IMR-90 (cell line): ENCODE measurements at regions not wholly inside any gene's neighbourhood (a gene's known extent, or its start where the extent isn't known, plus 50 kb on each side); places are given as distances from the start of the nearest gene placed in this dataset.
A peak's percentile ranks its signal among the peaks of the same experiment; 100 is the strongest.

Experiments used
- ATAC-seq: fragments of 200-7000 bp; cut with Tn5 transposase; 2 replicates; pipeline ENCODE4 v1.9.1; 2020; ENCODE audit warnings: low read depth, mild to moderate bottlenecking, moderate library complexity
- BruUV-seq: library from RNA; stranded (reverse); fragments of 400-500 nt; replicated peaks from 2 replicates; lab custom pipeline; 2021; lab: Mats Ljungman, UMichigan
- CTCF ChIA-PET: fragments of 300-600 bp; formaldehyde crosslinking; extraction: SDS; loops from one replicate; lab custom pipeline; 2021; ENCODE audit warnings: antibody characterized with exemption; lab: Yijun Ruan, JAX
- POLR2A ChIA-PET: fragments of 300-600 bp; sonication (Branson Sonifier 250); formaldehyde crosslinking; loops from one replicate; lab custom pipeline; 2022; ENCODE audit warnings: antibody characterized with exemption; ENCODE audit not compliant: unreplicated experiment; lab: Charles Lee
- DNase-seq: peaks from one replicate; pipeline ENCODE4 v3.0.0; 2013
- H2AFZ ChIP-seq: replicated peaks from 2 replicates; pipeline ENCODE3; 2013; ENCODE audit warnings: low read length, mild to moderate bottlenecking; ENCODE audit not compliant: poor library complexity
- H2AK5ac ChIP-seq: 2 replicates; pipeline ENCODE4 v1.6.1; 2013; ENCODE audit warnings: low read depth, low read length, inconsistent platforms
- H2AK9ac ChIP-seq: replicated peaks from 2 replicates; pipeline ENCODE3; 2013; ENCODE audit warnings: mild to moderate bottlenecking, low read depth, low read length, moderate library complexity; ENCODE audit not compliant: poor library complexity
- H2BK120ac ChIP-seq: 2 replicates; pipeline ENCODE4 v1.6.1; 2013; ENCODE audit warnings: low read depth, low read length, inconsistent platforms
- H2BK15ac ChIP-seq: 3 replicates; pipeline ENCODE4 v1.6.1; 2013; ENCODE audit warnings: low read depth, low read length, inconsistent platforms
- H2BK20ac ChIP-seq: 2 replicates; pipeline ENCODE4 v1.6.1; 2013; ENCODE audit warnings: low read depth, mild to moderate bottlenecking, inconsistent platforms, low read length, moderate library complexity
- H2BK5ac ChIP-seq: 2 replicates; pipeline ENCODE4 v1.6.1; 2013; ENCODE audit warnings: mild to moderate bottlenecking, low read depth, low read length, inconsistent platforms; ENCODE audit not compliant: poor library complexity, severe bottlenecking
- H3K14ac ChIP-seq: replicated peaks from 2 replicates; pipeline ENCODE4 v1.6.1; 2013; ENCODE audit warnings: low read depth, low read length, inconsistent platforms
- H3K18ac ChIP-seq: 2 replicates; pipeline ENCODE4 v1.6.1; 2013; ENCODE audit warnings: low read depth, low read length, control low read depth
- H3K23ac ChIP-seq: 2 replicates; pipeline ENCODE4 v1.6.1; 2013; ENCODE audit warnings: low read depth, low read length, inconsistent platforms
- H3K27ac ChIP-seq: 2 replicates; pipeline ENCODE4 v1.5.1; 2013; ENCODE audit warnings: mild to moderate bottlenecking, control low read depth, low read length; ENCODE audit not compliant: insufficient read depth
- H3K27me3 ChIP-seq: 2 replicates; pipeline ENCODE4 v1.6.1; 2013; ENCODE audit warnings: low read length; ENCODE audit not compliant: control insufficient read depth, insufficient read depth
- H3K36me3 ChIP-seq: 2 replicates; pipeline ENCODE4 v1.6.1; 2013; ENCODE audit warnings: low read length, mixed read lengths; ENCODE audit not compliant: control insufficient read depth, insufficient read depth
- H3K4ac ChIP-seq: 2 replicates; pipeline ENCODE4 v1.6.1; 2013; ENCODE audit warnings: low read depth, low read length, inconsistent platforms
- H3K4me1 ChIP-seq: 2 replicates; pipeline ENCODE4 v1.6.1; 2013; ENCODE audit warnings: low read length, mixed read lengths; ENCODE audit not compliant: control insufficient read depth, insufficient read depth
- H3K4me2 ChIP-seq: 2 replicates; pipeline ENCODE4 v1.6.1; 2013; ENCODE audit warnings: low read depth, mild to moderate bottlenecking, control low read depth, low read length, moderate library complexity
- H3K4me3 ChIP-seq: 2 replicates; pipeline ENCODE4 v1.5.1; 2013; ENCODE audit warnings: low read depth, mild to moderate bottlenecking, control low read depth, low read length, moderate library complexity; ENCODE audit not compliant: insufficient read depth
- H3K56ac ChIP-seq: 2 replicates; pipeline ENCODE4 v1.6.1; 2013; ENCODE audit warnings: low read length, inconsistent platforms; ENCODE audit not compliant: insufficient read depth; ENCODE audit errors: extremely low read depth
- H3K79me1 ChIP-seq, 2 experiments: 2 replicates each; pipeline ENCODE4 v1.6.1; 2013; ENCODE audit warnings: low read length in 2 of 2, inconsistent platforms in 1 of 2, low read depth in 1 of 2
- H3K9ac ChIP-seq: 2 replicates; pipeline ENCODE4 v1.6.1; 2013; ENCODE audit warnings: low read depth, low read length, control low read depth
- H3K9me1 ChIP-seq: 2 replicates; pipeline ENCODE4 v1.6.1; 2013; ENCODE audit warnings: low read length, inconsistent platforms; ENCODE audit not compliant: insufficient read depth
- H3K9me3 ChIP-seq: 2 replicates; pipeline ENCODE4 v1.6.1; 2013; ENCODE audit warnings: low read length; ENCODE audit not compliant: control insufficient read depth, insufficient read depth
- H4K20me1 ChIP-seq: 2 replicates; pipeline ENCODE4 v1.6.1; 2013; ENCODE audit warnings: low read length, inconsistent platforms; ENCODE audit not compliant: insufficient read depth
- H4K5ac ChIP-seq: 2 replicates; pipeline ENCODE4 v1.6.1; 2013; ENCODE audit warnings: mild to moderate bottlenecking, low read depth, low read length, control low read depth
- H4K8ac ChIP-seq, 2 experiments: 2 replicates each; pipeline ENCODE4 v1.6.1; 2013; ENCODE audit warnings: low read depth in 2 of 2, low read length in 2 of 2, control low read depth in 1 of 2, inconsistent platforms in 1 of 2
- H4K91ac ChIP-seq: 2 replicates; pipeline ENCODE4 v1.6.1; 2013; ENCODE audit warnings: low read depth, low read length, inconsistent platforms; ENCODE audit not compliant: insufficient read depth
- CEBPB ChIP-seq: IDR thresholded peaks from 2 replicates; pipeline ENCODE4 v1.6.1; 2012; ENCODE audit warnings: low read depth, low read length, improper control_type of control experiment
- CHD1 ChIP-seq: IDR thresholded peaks from 2 replicates; pipeline ENCODE4 v1.6.1; 2012; ENCODE audit warnings: low read depth, low read length, improper control_type of control experiment
- CTCF ChIP-seq: conservative IDR thresholded peaks from 2 replicates; pipeline ENCODE4 v1.5.1; 2012; ENCODE audit warnings: mild to moderate bottlenecking, low read depth, low read length, improper control_type of control experiment
- FOS ChIP-seq: fragments of 150-350 bp; IDR thresholded peaks from 2 replicates; pipeline ENCODE4 v1.6.1; 2016; ENCODE audit warnings: low read depth, low read length
- MAFK ChIP-seq: IDR thresholded peaks from 2 replicates; pipeline ENCODE4 v1.6.1; 2012; ENCODE audit warnings: low read depth, low read length, improper control_type of control experiment
- MAZ ChIP-seq: IDR thresholded peaks from 2 replicates; pipeline ENCODE4 v1.6.1; 2012; ENCODE audit warnings: low read depth, mild to moderate bottlenecking, low read length, improper control_type of control experiment, moderate library complexity, borderline replicate concordance
- MXI1 ChIP-seq: IDR thresholded peaks from 2 replicates; pipeline ENCODE4 v1.6.1; 2012; ENCODE audit warnings: low read depth, mild to moderate bottlenecking, low read length, moderate library complexity, borderline replicate concordance
- NFE2L2 ChIP-seq: fragments of 150-350 bp; IDR thresholded peaks from 2 replicates; pipeline ENCODE4 v1.6.1; 2016; ENCODE audit warnings: low read depth, mild to moderate bottlenecking, low read length
- POLR2A ChIP-seq: IDR thresholded peaks from 2 replicates; pipeline ENCODE4 v1.6.1; 2012; ENCODE audit warnings: mild to moderate bottlenecking, low read depth, low read length
- RAD21 ChIP-seq: IDR thresholded peaks from 2 replicates; pipeline ENCODE4 v1.6.1; 2012; ENCODE audit warnings: low read length, improper control_type of control experiment
- RCOR1 ChIP-seq: IDR thresholded peaks from 2 replicates; pipeline ENCODE4 v1.6.1; 2012; ENCODE audit warnings: mild to moderate bottlenecking, low read length, improper control_type of control experiment; ENCODE audit not compliant: insufficient replicate concordance
- SMC3 ChIP-seq: fragments of 150-350 bp; IDR thresholded peaks from 2 replicates; pipeline ENCODE4 v1.6.1; 2016; ENCODE audit warnings: low read depth, mild to moderate bottlenecking, antibody characterized with exemption, low read length, moderate library complexity
- USF2 ChIP-seq: fragments of 150-350 bp; IDR thresholded peaks from 2 replicates; pipeline ENCODE4 v1.6.1; 2017; ENCODE audit warnings: mild to moderate bottlenecking, antibody characterized with exemption, low read length, low read depth
- WGBS, 2 experiments: methylation state at CpG; one replicate each; pipeline versions ENCODE4 v1.1.5 to v1.1.7; 2013; ENCODE audit warnings: missing lambda C conversion rate in 2 of 2; ENCODE audit not compliant: insufficient read length in 1 of 2; ENCODE audit errors: extremely low coverage in 2 of 2; 5-methylcytosine and 5-hydroxymethylcytosine counted together
- dilution Hi-C: fragments of 300-500 bp; cut with HindIII; formaldehyde crosslinking; loops from one replicate; pipeline ENCODE4 v1.14.3; 2018; ENCODE audit warnings: low sequenced_read_pairs; ENCODE audit not compliant: unreplicated experiment
- in situ Hi-C: fragments of 300-500 bp; cut with MboI; formaldehyde crosslinking; loops from 3 replicates; pipeline ENCODE4 v1.14.3; 2019; ENCODE audit warnings: low sequenced_read_pairs, inconsistent platforms, mixed read lengths
- intact Hi-C: fragments of 100-400 bp; cut with micrococcal nuclease; formaldehyde crosslinking; loops from 2 replicates; pipeline ENCODE4 v1.10.0; 2022

GRCh38 chr2:40558761-40559160 is 106.9 kb upstream of the SLC8A1 start:
- Histone ChIP-seq H3K9me1 (peaks cover 3% of the 10 kb centered on the region; the same call in 1 of the 2 replicates), H3K56ac (no peak overlapping the region), H3K4me3 (no peak overlapping the region), H2AK9ac (no peak overlapping the region), H2AFZ (peak overlapping the region; percentile 63), H3K27me3 (no peaks in the 10 kb centered on the region), H2BK120ac (no peak overlapping the region), H3K4me2 (no peak overlapping the region), H2BK15ac (no peak overlapping the region), H3K4ac (0 out of 2 replicates have a peak overlapping the region, but pooled peaks have one; percentile 34), H2BK5ac (no peak overlapping the region), H3K18ac (no peak overlapping the region; the same call in 1 of the 2 replicates), H2BK20ac (peak overlapping the region; percentile 46; the same call in 1 of the 2 replicates), H3K36me3 (no peaks in the 10 kb centered on the region), H4K20me1 (no peaks in the 10 kb centered on the region), H2AK5ac (no peak overlapping the region), H4K5ac (no peak overlapping the region), H3K9ac (no peak overlapping the region), H4K91ac (no peak overlapping the region), H4K8ac (no peak overlapping the region), H3K27ac (no peak overlapping the region), H3K23ac (no peak overlapping the region), H3K79me1 (no peaks in the 10 kb centered on the region), H3K4me1 (peaks cover 8% of the 10 kb centered on the region), H3K14ac (peak overlapping the region; percentile 46; the same call in 1 of the 2 replicates), H3K9me3 (no peaks in the 10 kb centered on the region)
- ATAC-seq (no peak), DNase-seq (no peak)
- ChIA-PET CTCF (no interaction called here), POLR2A (no interaction called here)
- BruUV-seq, result no TSS peak
- in situ Hi-C loops, result no loop called here
- WGBS, 2 experiments, result 100% methylated on average over 2 of the region's 6 CpGs; no CpG with 5 or more reads in 1 of the 2 experiments
- no peak for TF ChIP-seq CEBPB
- TF ChIP-seq FOS, result no peak
- no peak for TF ChIP-seq SMC3
- TF ChIP-seq MAFK, result no peak
- TF ChIP-seq POLR2A, result no peak
- TF ChIP-seq RAD21, result no peak
- no peak for TF ChIP-seq MXI1
- no peak for TF ChIP-seq USF2
- no peak for TF ChIP-seq NFE2L2
- TF ChIP-seq RCOR1, result no peak
- TF ChIP-seq CHD1, result no peak
- no peak for TF ChIP-seq MAZ
- TF ChIP-seq CTCF, result no peak
- dilution Hi-C loops, result no loop called here
- intact Hi-C loops, result no loop called here
